Breast epithelium (tissue), 3 donors: ENCODE measurements at regions not wholly inside any gene's neighbourhood (a gene's known extent, or its start where the extent isn't known, plus 50 kb on each side); places are given as distances from the start of the nearest gene placed in this dataset.

Source experiments
- CTCF ChIP-seq, 3 donors: fragments of 450-650 bp; IDR thresholded peaks; one replicate each; pipeline ENCODE4 v1.5.1; 2016 to 2017; ENCODE audit warnings: antibody characterized with exemption in 3 of 3, mild to moderate bottlenecking in 3 of 3, moderate library complexity in 3 of 3
- POLR2A ChIP-seq: fragments of 450-650 bp; IDR thresholded peaks from one replicate; pipeline ENCODE4 v1.6.1; 2016; ENCODE audit warnings: antibody characterized with exemption, mild to moderate bottlenecking, moderate library complexity
- POLR2AphosphoS5 ChIP-seq, 3 donors: sonication (generic); formaldehyde crosslinking; IDR thresholded peaks; one replicate each; pipeline ENCODE4 v1.6.1; 2017; ENCODE audit warnings: antibody characterized with exemption in 3 of 3

DNA sequence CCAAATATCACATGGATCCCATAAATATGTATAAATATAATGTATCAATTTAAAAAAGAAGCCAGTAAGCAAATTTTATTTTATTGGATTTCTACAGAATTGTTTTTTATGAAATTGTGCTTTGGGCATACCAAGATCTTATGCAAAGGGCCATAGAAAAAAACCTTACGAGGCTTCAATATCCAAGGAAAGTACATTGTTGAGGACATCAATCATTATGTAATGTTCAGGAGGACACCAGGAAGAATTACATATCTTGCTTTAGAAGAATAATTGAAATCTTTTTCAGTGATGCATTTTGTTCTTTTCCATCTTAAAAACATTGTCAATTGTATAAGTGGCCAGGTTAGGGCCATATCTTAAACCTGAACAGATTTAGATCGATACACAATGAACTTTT is 187.8 kb upstream of the GAS1 start:
- TF ChIP-seq CTCF (IDR thresholded peaks at IDR 0.05) (no peak), POLR2A (no peak), POLR2AphosphoS5 (IDR thresholded peaks at IDR 0.05) (no peak)
